ENCODE measurements at regions not wholly inside any gene's neighbourhood (a gene's known extent, or its start where the extent isn't known, plus 50 kb on each side); places are given as distances from the start of the nearest gene placed in this dataset.

GRCh38 chr5:121273833-121274433 is 577.7 kb upstream of the FTMT start:
- intact Hi-C loops (cut with DNase I; ENCODE audit: low total_unique reads) = no loop called here
- Histone ChIP-seq H3K27me3 (no peaks in the 10 kb centered on the region), H3K36me3 (no peaks in the 10 kb centered on the region), H3K4me3 (no peak overlapping the region), H3K27ac (no peak overlapping the region), H3K4me1 (no peaks in the 10 kb centered on the region), H3K9me3 (peaks cover 0 to 5% (median 0%) of the 10 kb centered on the region in 4 donors)
- WGBS, 5 donors = 17 to 30% (median 25%) methylated on average over 2 of the region's 2 CpGs
- peak in 1 of 2 donors; percentile 56 for DNase-seq
- no peak for TF ChIP-seq EP300 (IDR thresholded peaks at IDR 0.05)
- TF ChIP-seq CTCF (IDR thresholded peaks at IDR 0.05) = no peak

DNA sequence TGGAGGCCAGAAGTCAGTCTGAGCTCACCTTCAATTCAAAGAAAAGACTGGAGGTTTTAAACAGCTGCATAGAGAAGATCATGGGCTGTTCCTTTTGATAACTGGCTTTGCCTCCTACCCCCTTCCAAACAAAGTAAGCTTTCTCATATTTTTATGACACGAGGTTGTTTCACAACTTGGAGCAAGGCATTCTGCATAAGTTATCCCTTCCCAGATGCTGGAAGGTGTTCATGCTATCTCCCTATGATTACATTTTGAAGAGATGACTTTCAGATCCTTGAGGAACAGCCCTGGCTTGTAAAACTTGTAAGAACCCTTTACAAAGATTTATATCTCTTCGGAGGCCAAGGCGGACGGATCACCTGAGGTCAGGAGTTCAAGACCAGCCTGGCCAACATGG is 571.9 kb upstream of the FTMT start:
- no peak overlapping the region for H3K4me3 ChIP-seq
- no peak overlapping the region for H3K27ac ChIP-seq
- H3K27me3 ChIP-seq = no peaks in the 10 kb centered on the region
- no peaks in the 10 kb centered on the region for H3K9me3 ChIP-seq
- TF ChIP-seq CTCF (IDR thresholded peaks at IDR 0.05) = no peak
- TF ChIP-seq POLR2A (IDR thresholded peaks at IDR 0.05) = no peak
- no peak for TF ChIP-seq POLR2AphosphoS5 (IDR thresholded peaks at IDR 0.05)
- WGBS, 5 donors = 79 to 91% (median 87%) methylated on average over 4 of the region's 4 CpGs
- no peak for DNase-seq
- no peaks in the 10 kb centered on the region for H3K4me1 ChIP-seq
- intact Hi-C loops (cut with DNase I; ENCODE audit: low total_unique reads) = no loop called here
- H3K36me3 ChIP-seq = no peaks in the 10 kb centered on the region

DNA sequence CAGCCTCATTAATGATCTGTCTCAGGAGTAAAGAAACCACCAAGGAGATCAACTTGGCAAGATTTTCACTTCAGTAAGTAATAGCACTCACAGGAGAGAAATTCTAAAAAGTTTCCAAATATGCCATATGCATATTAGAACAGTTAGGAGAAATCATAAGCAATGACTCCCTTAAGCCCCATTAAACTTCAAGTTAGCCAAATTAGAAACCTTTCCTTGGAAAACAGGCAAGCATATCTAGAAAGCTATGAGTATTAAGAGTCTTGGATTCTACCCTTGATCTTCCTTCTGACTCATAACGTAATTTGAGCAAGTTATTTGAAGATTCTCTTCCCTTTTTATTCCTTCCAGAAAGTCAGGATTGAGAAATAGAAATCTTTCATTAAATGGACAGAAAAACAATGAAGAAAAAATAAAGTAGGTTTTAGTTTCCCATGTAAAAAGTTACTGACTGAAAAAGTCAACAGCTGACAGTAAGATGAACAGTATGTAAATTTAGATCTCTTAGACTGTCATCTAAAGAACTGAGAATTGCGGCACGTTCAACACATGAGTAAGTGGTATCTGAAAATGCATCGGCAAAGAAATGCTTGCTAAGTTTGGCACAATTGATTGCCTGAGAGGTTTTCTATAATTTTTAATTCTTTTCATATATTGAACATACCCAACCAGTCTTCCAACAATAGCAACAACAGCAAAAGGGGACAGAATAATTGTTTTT is 565.7 kb upstream of the FTMT start:
- no peaks in the 10 kb centered on the region for H3K27me3 ChIP-seq
- no peak for TF ChIP-seq POLR2A (IDR thresholded peaks at IDR 0.05)
- no peak for TF ChIP-seq CTCF (IDR thresholded peaks at IDR 0.05)
- TF ChIP-seq EP300 (IDR thresholded peaks at IDR 0.05) = no peak
- no peak for TF ChIP-seq POLR2AphosphoS5 (IDR thresholded peaks at IDR 0.05)
- intact Hi-C loops (cut with DNase I; ENCODE audit: low total_unique reads) = no loop called here
- no peak overlapping the region for H3K4me3 ChIP-seq
- H3K9me3 ChIP-seq = no peaks in the 10 kb centered on the region
- DNase-seq = peak in 1 of 2 donors; percentile 4
- no peak overlapping the region for H3K27ac ChIP-seq
- WGBS, 5 donors = 67 to 82% (median 79%) methylated on average over 4 of the region's 4 CpGs
- H3K4me1 ChIP-seq = no peaks in the 10 kb centered on the region
- H3K36me3 ChIP-seq = no peaks in the 10 kb centered on the region

GRCh38 chr5:121288781-121289180 is 562.9 kb upstream of the FTMT start:
- DNase-seq = no peak
- WGBS, 5 donors = 66 to 72% (median 69%) methylated on average over 1 of the region's 1 CpG
- no peaks in the 10 kb centered on the region for H3K27me3 ChIP-seq
- no peak overlapping the region for H3K4me3 ChIP-seq
- H3K9me3 ChIP-seq = no peaks in the 10 kb centered on the region
- TF ChIP-seq POLR2A (IDR thresholded peaks at IDR 0.05) = no peak
- no peak for TF ChIP-seq EP300 (IDR thresholded peaks at IDR 0.05)
- TF ChIP-seq CTCF (IDR thresholded peaks at IDR 0.05) = no peak
- TF ChIP-seq POLR2AphosphoS5 (IDR thresholded peaks at IDR 0.05) = no peak
- H3K27ac ChIP-seq = no peak overlapping the region
- no peaks in the 10 kb centered on the region for H3K4me1 ChIP-seq
- intact Hi-C loops (cut with DNase I; ENCODE audit: low total_unique reads) = no loop called here
- no peaks in the 10 kb centered on the region for H3K36me3 ChIP-seq
